Mesothelial cell of epicardium (in vitro differentiated cells): ENCODE measurements at regions not wholly inside any gene's neighbourhood (a gene's known extent, or its start where the extent isn't known, plus 50 kb on each side); places are given as distances from the start of the nearest gene placed in this dataset.

ENCODE experiments used
- DNase-seq, 2 experiments: peaks; one replicate each; pipeline ENCODE4 v3.0.0; 2021; ENCODE audit warnings: low spot score in 2 of 2; ENCODE audit not compliant: unreplicated experiment in 2 of 2
- H3K27ac Mint-ChIP-seq: 2 replicates; pipeline ENCODE4 v1.8.0; 2021; ENCODE audit warnings: mixed read lengths
- H3K27me3 Mint-ChIP-seq: 2 replicates; pipeline ENCODE4 v1.8.0; 2021; ENCODE audit warnings: low read depth, mixed read lengths
- H3K36me3 Mint-ChIP-seq: 2 replicates; pipeline ENCODE4 v1.8.0; 2021; ENCODE audit warnings: mixed read lengths
- H3K4me1 Mint-ChIP-seq: 2 replicates; pipeline ENCODE4 v1.8.0; 2021; ENCODE audit warnings: mixed read lengths
- H3K4me3 Mint-ChIP-seq: 2 replicates; pipeline ENCODE4 v1.8.0; 2021; ENCODE audit warnings: mild to moderate bottlenecking, moderate library complexity, mixed read lengths
- H3K9me3 Mint-ChIP-seq: 2 replicates; pipeline ENCODE4 v1.8.0; 2021; ENCODE audit warnings: mixed read lengths
- TF ChIP-seq, protein P1 (sequence below): fragments of 200-600 bp; sonication (generic); IDR thresholded peaks from one replicate; pipeline ENCODE4 v1.5.0; 2021; ENCODE audit warnings: antibody characterized with exemption; ENCODE audit not compliant: unreplicated experiment

DNA sequence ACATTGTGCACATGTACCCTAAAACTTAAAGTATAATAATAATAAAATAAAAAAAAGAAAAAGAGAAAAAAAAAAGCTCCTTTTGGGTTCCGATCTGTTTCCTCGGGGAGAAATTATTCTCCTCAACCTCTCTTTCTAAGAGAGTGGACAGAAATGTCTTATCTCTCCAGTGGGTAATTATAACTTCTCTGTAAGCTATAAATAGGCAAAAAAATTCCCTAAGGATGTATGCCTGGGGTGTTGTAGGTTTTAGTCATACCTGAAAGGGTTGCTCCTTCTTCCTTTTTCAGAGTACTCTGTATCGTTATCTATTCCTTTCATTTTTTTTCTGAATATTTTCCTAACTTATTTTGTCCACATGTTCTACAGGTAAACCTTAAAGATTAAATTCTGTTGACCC is 169.7 kb upstream of the PTPRK start:
- no peak overlapping the region for H3K27ac Mint-ChIP-seq
- peaks cover 6% of the 10 kb centered on the region for H3K4me1 Mint-ChIP-seq
- H3K4me3 Mint-ChIP-seq = no peak overlapping the region
- H3K36me3 Mint-ChIP-seq = no peaks in the 10 kb centered on the region
- peaks cover 5% of the 10 kb centered on the region for H3K9me3 Mint-ChIP-seq
- no peak for DNase-seq
- TF ChIP-seq, protein P1, sequence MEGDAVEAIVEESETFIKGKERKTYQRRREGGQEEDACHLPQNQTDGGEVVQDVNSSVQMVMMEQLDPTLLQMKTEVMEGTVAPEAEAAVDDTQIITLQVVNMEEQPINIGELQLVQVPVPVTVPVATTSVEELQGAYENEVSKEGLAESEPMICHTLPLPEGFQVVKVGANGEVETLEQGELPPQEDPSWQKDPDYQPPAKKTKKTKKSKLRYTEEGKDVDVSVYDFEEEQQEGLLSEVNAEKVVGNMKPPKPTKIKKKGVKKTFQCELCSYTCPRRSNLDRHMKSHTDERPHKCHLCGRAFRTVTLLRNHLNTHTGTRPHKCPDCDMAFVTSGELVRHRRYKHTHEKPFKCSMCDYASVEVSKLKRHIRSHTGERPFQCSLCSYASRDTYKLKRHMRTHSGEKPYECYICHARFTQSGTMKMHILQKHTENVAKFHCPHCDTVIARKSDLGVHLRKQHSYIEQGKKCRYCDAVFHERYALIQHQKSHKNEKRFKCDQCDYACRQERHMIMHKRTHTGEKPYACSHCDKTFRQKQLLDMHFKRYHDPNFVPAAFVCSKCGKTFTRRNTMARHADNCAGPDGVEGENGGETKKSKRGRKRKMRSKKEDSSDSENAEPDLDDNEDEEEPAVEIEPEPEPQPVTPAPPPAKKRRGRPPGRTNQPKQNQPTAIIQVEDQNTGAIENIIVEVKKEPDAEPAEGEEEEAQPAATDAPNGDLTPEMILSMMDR = no peak
- no peaks in the 10 kb centered on the region for H3K27me3 Mint-ChIP-seq

GRCh38 chr6:128686084-128686483 is 165.7 kb upstream of the PTPRK start:
- Mint-ChIP-seq H3K27ac (no peak overlapping the region), H3K36me3 (no peaks in the 10 kb centered on the region), H3K4me3 (no peak overlapping the region), H3K9me3 (peaks cover 5% of the 10 kb centered on the region), H3K4me1 (peaks cover 6% of the 10 kb centered on the region), H3K27me3 (no peaks in the 10 kb centered on the region)
- TF ChIP-seq, protein P1 = no peak
- no peak for DNase-seq

- Mint-ChIP-seq H3K4me3 (no peak overlapping the region), H3K27me3 (no peaks in the 10 kb centered on the region), H3K27ac (no peak overlapping the region), H3K4me1 (no peaks in the 10 kb centered on the region), H3K36me3 (no peaks in the 10 kb centered on the region), H3K9me3 (peaks cover 8% of the 10 kb centered on the region)
- TF ChIP-seq, protein P1 = no peak
- DNase-seq = no peak
These were observed 156.1 kb upstream of the PTPRK start for GRCh38 chr6:128676456-128676855.

DNA sequence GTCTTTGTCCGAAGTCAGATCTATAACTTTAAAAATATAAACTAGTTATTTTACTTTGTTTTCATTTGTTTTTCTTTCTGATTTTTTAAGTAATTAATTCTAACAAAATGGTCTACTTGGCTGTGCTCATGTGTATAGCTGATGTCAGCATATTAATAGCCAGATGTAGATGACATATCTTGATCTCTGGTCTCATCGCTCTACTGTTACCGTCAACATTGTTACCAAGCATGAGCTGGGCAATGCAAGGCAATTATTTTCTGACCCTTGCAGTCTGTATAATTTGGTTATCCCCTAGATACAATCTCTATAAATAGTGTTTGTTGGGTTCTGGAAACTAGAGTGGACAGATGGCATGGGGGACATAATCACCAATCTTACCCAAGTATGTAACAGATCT is 151.6 kb upstream of the PTPRK start:
- Mint-ChIP-seq H3K27ac (no peak overlapping the region), H3K4me3 (no peak overlapping the region), H3K9me3 (no peaks in the 10 kb centered on the region), H3K36me3 (no peaks in the 10 kb centered on the region), H3K4me1 (no peaks in the 10 kb centered on the region), H3K27me3 (no peaks in the 10 kb centered on the region)
- DNase-seq = no peak
- TF ChIP-seq, protein P1 = no peak

DNA sequence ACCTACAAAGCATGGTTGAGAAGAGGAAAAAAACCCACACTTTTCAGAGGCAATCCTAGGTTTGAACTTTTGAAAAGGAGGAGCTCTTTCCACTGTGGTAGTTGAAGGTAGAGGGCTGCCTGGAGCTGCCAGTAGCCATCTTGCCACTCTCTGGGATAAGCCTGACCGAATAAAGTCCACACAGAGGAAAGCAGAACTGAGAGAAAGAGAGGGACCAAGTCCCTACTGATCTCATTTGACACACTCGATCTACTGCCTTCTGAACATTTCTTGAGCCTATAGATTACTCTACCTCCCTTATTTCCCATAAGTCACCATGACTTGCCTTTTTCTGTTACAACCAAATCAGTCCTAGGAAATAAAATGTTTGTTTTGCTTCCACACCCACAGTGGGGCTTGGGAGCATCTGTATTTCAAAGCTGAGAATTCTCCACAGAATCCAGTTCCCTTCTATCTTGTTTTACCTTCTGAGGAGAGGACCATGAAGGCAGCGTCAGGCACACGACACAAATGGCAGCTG is 147.0 kb upstream of the PTPRK start:
- Mint-ChIP-seq H3K27ac (no peak overlapping the region), H3K36me3 (no peaks in the 10 kb centered on the region), H3K4me3 (no peak overlapping the region), H3K4me1 (no peaks in the 10 kb centered on the region), H3K27me3 (no peaks in the 10 kb centered on the region), H3K9me3 (no peaks in the 10 kb centered on the region)
- no peak for DNase-seq
- TF ChIP-seq, protein P1 = no peak

GRCh38 chr6:128666405-128666804 is 146.0 kb upstream of the PTPRK start:
- Mint-ChIP-seq H3K27me3 (no peaks in the 10 kb centered on the region), H3K4me3 (no peak overlapping the region), H3K4me1 (no peaks in the 10 kb centered on the region), H3K9me3 (no peaks in the 10 kb centered on the region), H3K36me3 (no peaks in the 10 kb centered on the region), H3K27ac (no peak overlapping the region)
- DNase-seq = no peak
- TF ChIP-seq, protein P1 = no peak
